Kidney epithelial cell (primary cell): ENCODE measurements at regions not wholly inside any gene's neighbourhood (a gene's known extent, or its start where the extent isn't known, plus 50 kb on each side); places are given as distances from the start of the nearest gene placed in this dataset.

Source experiments
- DNase-seq: peaks from one replicate; pipeline ENCODE4 v3.0.0-alpha.2; 2010; ENCODE audit warnings: low read depth
- H3K27me3 ChIP-seq: 2 replicates; pipeline ENCODE4 v1.6.0; 2011; ENCODE audit warnings: low read length; ENCODE audit not compliant: control insufficient read depth, insufficient read depth
- H3K36me3 ChIP-seq: 2 replicates; pipeline ENCODE4 v1.5.1; 2011; ENCODE audit warnings: low read length; ENCODE audit not compliant: control insufficient read depth, insufficient read depth
- H3K4me3 ChIP-seq: 2 replicates; pipeline ENCODE4 v1.5.1; 2011; ENCODE audit warnings: low read depth, mild to moderate bottlenecking, control low read depth, low read length
- CTCF ChIP-seq: IDR thresholded peaks from 2 replicates; pipeline ENCODE4 v1.5.1; 2011; ENCODE audit warnings: mild to moderate bottlenecking, moderate library complexity, low read length, control low read depth, inconsistent platforms; ENCODE audit not compliant: insufficient read depth, poor library complexity, severe bottlenecking

- H3K36me3 ChIP-seq = no peaks in the 10 kb centered on the region
- no peak for DNase-seq
- TF ChIP-seq CTCF = no peak
- no peaks in the 10 kb centered on the region for H3K27me3 ChIP-seq
- no peak overlapping the region for H3K4me3 ChIP-seq
Observed at GRCh38 chr21:27795418-27795817, 828.5 kb upstream of the ADAMTS5 start.

GRCh38 chr21:27793901-27794300 is 827.0 kb upstream of the ADAMTS5 start:
- H3K36me3 ChIP-seq = no peaks in the 10 kb centered on the region
- TF ChIP-seq CTCF = no peak
- no peak overlapping the region for H3K4me3 ChIP-seq
- no peak for DNase-seq
- no peaks in the 10 kb centered on the region for H3K27me3 ChIP-seq

- Histone ChIP-seq H3K4me3 (no peak overlapping the region), H3K27me3 (no peaks in the 10 kb centered on the region), H3K36me3 (no peaks in the 10 kb centered on the region)
- DNase-seq = no peak
- no peak for TF ChIP-seq CTCF
Observed at GRCh38 chr21:27787046-27787445, 820.2 kb upstream of the ADAMTS5 start.

- DNase-seq = no peak
- TF ChIP-seq CTCF = no peak
- Histone ChIP-seq H3K36me3 (no peaks in the 10 kb centered on the region), H3K27me3 (no peaks in the 10 kb centered on the region), H3K4me3 (no peak overlapping the region)
Observed at GRCh38 chr21:27779606-27780005, 812.7 kb upstream of the ADAMTS5 start.

GRCh38 chr21:27776925-27777553 is 810.2 kb upstream of the ADAMTS5 start:
- H3K27me3 ChIP-seq = no peaks in the 10 kb centered on the region
- no peaks in the 10 kb centered on the region for H3K36me3 ChIP-seq
- no peak overlapping the region for H3K4me3 ChIP-seq
- DNase-seq = no peak
- TF ChIP-seq CTCF = no peak

GRCh38 chr21:27772816-27773215 is 805.9 kb upstream of the ADAMTS5 start:
- no peak for DNase-seq
- Histone ChIP-seq H3K27me3 (no peaks in the 10 kb centered on the region), H3K4me3 (no peak overlapping the region), H3K36me3 (no peaks in the 10 kb centered on the region)
- TF ChIP-seq CTCF = no peak
